Keratinocyte (primary cell): ENCODE measurements at regions not wholly inside any gene's neighbourhood (a gene's known extent, or its start where the extent isn't known, plus 50 kb on each side); places are given as distances from the start of the nearest gene placed in this dataset.

Source experiments
- CTCF ChIP-seq, 3 experiments: IDR thresholded peaks in 1 of 3; conservative IDR thresholded peaks in 1 of 3; optimal IDR thresholded peaks in 1 of 3; 2 replicates in 2 of 3; 3 replicates in 1 of 3; pipeline versions ENCODE3 to v1.5.1; 2011; ENCODE audit warnings: low read length in 3 of 3, mild to moderate bottlenecking in 3 of 3, moderate library complexity in 2 of 3, control low read depth in 1 of 3, inconsistent platforms in 1 of 3; ENCODE audit not compliant: insufficient read depth in 2 of 3; ENCODE audit errors: extremely low read depth in 1 of 3
- EZH2 ChIP-seq: IDR thresholded peaks from one replicate; pipeline ENCODE4 v1.6.1; 2012; ENCODE audit warnings: inconsistent platforms, mild to moderate bottlenecking, low read length, moderate library complexity

- TF ChIP-seq CTCF (optimal IDR thresholded peaks at IDR 0.05 in 1 of 3, IDR thresholded peaks at IDR 0.05 in 1 of 3, conservative IDR thresholded peaks at IDR 0.05 in 1 of 3; ENCODE audit: extremely low read depth in 1 of 3, insufficient read depth in 2 of 3, low read length in 3 of 3) (no peak), EZH2 (no peak)
Measured at GRCh38 chr6:14187406-14187805, 69.8 kb downstream of the CD83 start.
